Adrenal gland (tissue), 9 donors: ENCODE measurements at regions not wholly inside any gene's neighbourhood (a gene's known extent, or its start where the extent isn't known, plus 50 kb on each side); places are given as distances from the start of the nearest gene placed in this dataset.

Experiments used
- DNase-seq, 7 donors: peaks; one replicate each; pipeline ENCODE4 v3.0.0-alpha.2; 2019 to 2020
- H3K27ac ChIP-seq, 5 donors: fragments of 200-600 bp; sonication (generic) in 4 of 5; 1 replicate in 3 of 5; 2 replicates in 2 of 5; pipeline versions ENCODE4 v1.5.1 to v1.8.0; 2016 to 2020; ENCODE audit warnings: mild to moderate bottlenecking in 1 of 5
- H3K27me3 ChIP-seq: fragments of 200-600 bp; 2 replicates; pipeline ENCODE4 v1.8.0; 2021
- H3K36me3 ChIP-seq, 2 donors: fragments of 200-600 bp; replicated peaks in 1 of 2; 1 replicate in 1 of 2; 2 replicates in 1 of 2; pipeline versions ENCODE4 v1.5.1 to v1.8.0; 2018 to 2022
- H3K4me1 ChIP-seq, 2 donors: fragments of 200-600 bp; replicated peaks in 1 of 2; 1 replicate in 1 of 2; 2 replicates in 1 of 2; pipeline versions ENCODE4 v1.5.1 to v1.8.0; 2018 to 2021
- H3K4me3 ChIP-seq, 4 donors: fragments of 200-600 bp; sonication (generic) in 3 of 4; one replicate each; pipeline ENCODE4 v1.5.1; 2016 to 2018
- H3K9me3 ChIP-seq, 3 donors: fragments of 200-600 bp; sonication (generic) in 1 of 3; replicated peaks in 1 of 3; 1 replicate in 2 of 3; 2 replicates in 1 of 3; pipeline versions ENCODE4 v1.5.1 to v1.8.0; 2016 to 2021
- CTCF ChIP-seq, 6 experiments: fragments of 450-650 bp in 4 of 6; fragments of 200-600 bp in 2 of 6; sonication (generic) in 1 of 6; IDR thresholded peaks; 1 replicate in 5 of 6; 2 replicates in 1 of 6; pipeline versions ENCODE4 v1.5.1 to v1.8.0; 2016 to 2021; ENCODE audit warnings: antibody characterized with exemption in 6 of 6, mild to moderate bottlenecking in 2 of 6, moderate library complexity in 1 of 6
- POLR2A ChIP-seq, 2 donors: fragments of 450-650 bp; IDR thresholded peaks; one replicate each; pipeline ENCODE4 v1.6.1; 2017; ENCODE audit warnings: antibody characterized with exemption in 2 of 2, mild to moderate bottlenecking in 2 of 2, moderate library complexity in 1 of 2
- WGBS, 4 donors: extraction: QIAGEN DNeasy Blood & Tissue Kit in 2 of 4; methylation state at CpG; one replicate each; pipeline versions ENCODE4 v1.1.5 to v1.1.7; 2013 to 2017; 5-methylcytosine and 5-hydroxymethylcytosine counted together
- intact Hi-C, 2 donors: fragments of 100-400 bp; cut with DNase I; formaldehyde crosslinking; loops; one replicate each; pipeline versions ENCODE4 v1.14.1 to v1.15.0; 2022 to 2023
- donor health status: healthy with polysubstance abuse.
- donor health status: Bipolar disorder and iron deficiency.
- donor health status: DM: yes; HTN: yes; CAD: no.
- donor health status: DM: no; HTN: no; CAD: no.
- donor health status: DM: no; HTN: no; CAD: no.

GRCh38 chr4:65973186-65973585 lies 302.9 kb upstream of the EPHA5 start:
- 35 to 51% (median 40%) methylated on average over 9 of the region's 9 CpGs for WGBS, 4 donors
- intact Hi-C loops = no loop called here

GRCh38 chr4:65971686-65972085 lies 301.4 kb upstream of the EPHA5 start:
- Histone ChIP-seq H3K27ac (no peak overlapping the region), H3K4me1 (no peaks in the 10 kb centered on the region), H3K27me3 (no peaks in the 10 kb centered on the region), H3K9me3 (no peaks in the 10 kb centered on the region), H3K4me3 (no peak overlapping the region), H3K36me3 (no peaks in the 10 kb centered on the region)
- no peak for DNase-seq
- no peak for TF ChIP-seq CTCF (IDR thresholded peaks at IDR 0.05)
- TF ChIP-seq POLR2A (IDR thresholded peaks at IDR 0.05) = no peak
- WGBS, 4 donors = 58 to 82% (median 67%) methylated on average over 2 of the region's 2 CpGs
- intact Hi-C loops = no loop called here

More at GRCh38 chr4:65973186-65973585, 302.9 kb upstream of the EPHA5 start:
- Histone ChIP-seq H3K9me3 (no peaks in the 10 kb centered on the region), H3K4me1 (no peaks in the 10 kb centered on the region), H3K36me3 (no peaks in the 10 kb centered on the region), H3K4me3 (no peak overlapping the region), H3K27ac (no peak overlapping the region), H3K27me3 (no peaks in the 10 kb centered on the region)
- TF ChIP-seq CTCF (IDR thresholded peaks at IDR 0.05) (no peak), POLR2A (IDR thresholded peaks at IDR 0.05) (no peak)
- DNase-seq = no peak

- H3K4me3 ChIP-seq = no peak overlapping the region
- no peaks in the 10 kb centered on the region for H3K4me1 ChIP-seq
- 56 to 71% (median 62%) methylated on average over 7 of the region's 7 CpGs for WGBS, 4 donors
- no peaks in the 10 kb centered on the region for H3K27me3 ChIP-seq
- H3K9me3 ChIP-seq = no peaks in the 10 kb centered on the region
- DNase-seq = no peak
- no peaks in the 10 kb centered on the region for H3K36me3 ChIP-seq
- H3K27ac ChIP-seq = no peak overlapping the region
- intact Hi-C loops = no loop called here
- TF ChIP-seq CTCF (IDR thresholded peaks at IDR 0.05) (no peak), POLR2A (IDR thresholded peaks at IDR 0.05) (no peak)
These were observed 298.7 kb upstream of the EPHA5 start for GRCh38 chr4:65968831-65969558.

GRCh38 chr4:65960751-65961150 lies 290.5 kb upstream of the EPHA5 start:
- H3K9me3 ChIP-seq = no peaks in the 10 kb centered on the region
- no peak for TF ChIP-seq CTCF (IDR thresholded peaks at IDR 0.05)
- TF ChIP-seq POLR2A (IDR thresholded peaks at IDR 0.05) = no peak
- intact Hi-C loops = no loop called here
- H3K27me3 ChIP-seq = no peaks in the 10 kb centered on the region
- no peaks in the 10 kb centered on the region for H3K4me1 ChIP-seq
- DNase-seq = no peak
- WGBS, 4 donors = 37 to 53% (median 44%) methylated on average over 1 of the region's 1 CpG
- no peaks in the 10 kb centered on the region for H3K36me3 ChIP-seq
- no peak overlapping the region for H3K4me3 ChIP-seq
- H3K27ac ChIP-seq = no peak overlapping the region
